HG03432 (cell line): ENCODE measurements at regions not wholly inside any gene's neighbourhood (a gene's known extent, or its start where the extent isn't known, plus 50 kb on each side); places are given as distances from the start of the nearest gene placed in this dataset.

ENCODE experiments used
- ATAC-seq: cut with Tn5 transposase; IDR thresholded peaks from one replicate; pipeline ENCODE4 v1.9.1; 2021; ENCODE audit warnings: mild to moderate bottlenecking, moderate library complexity; ENCODE audit not compliant: unreplicated experiment

DNA sequence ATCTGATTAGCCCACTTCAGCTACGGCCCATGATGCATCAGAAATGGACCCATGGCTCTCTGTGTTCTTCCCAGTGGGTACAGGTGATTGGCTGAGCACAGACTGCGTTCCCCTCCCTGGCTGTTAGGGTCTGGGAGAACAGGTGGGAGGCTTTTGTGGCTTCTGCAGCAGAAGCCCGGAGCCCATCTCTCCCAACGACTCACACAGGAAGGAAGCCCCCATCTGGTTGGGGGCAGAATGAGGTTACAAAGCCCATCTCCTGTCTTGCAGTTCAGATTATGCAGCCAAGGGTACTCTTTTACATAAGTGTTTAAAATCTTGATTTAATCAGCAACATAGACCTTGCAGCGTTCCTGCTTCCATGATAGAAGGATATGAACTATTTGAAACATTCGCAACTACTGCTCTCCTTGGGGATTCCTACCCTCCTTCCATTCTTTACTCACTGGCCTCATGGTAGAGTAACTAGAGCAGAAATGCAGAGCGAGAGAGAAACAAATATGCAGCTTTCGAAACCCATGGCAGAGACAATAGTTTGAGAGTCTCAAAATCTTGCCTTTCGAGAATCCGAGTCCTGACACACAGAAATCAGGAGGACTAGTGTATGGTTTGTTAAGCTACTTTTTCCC lies 291.3 kb downstream of the TLE3 start:
- ATAC-seq = no peak

DNA sequence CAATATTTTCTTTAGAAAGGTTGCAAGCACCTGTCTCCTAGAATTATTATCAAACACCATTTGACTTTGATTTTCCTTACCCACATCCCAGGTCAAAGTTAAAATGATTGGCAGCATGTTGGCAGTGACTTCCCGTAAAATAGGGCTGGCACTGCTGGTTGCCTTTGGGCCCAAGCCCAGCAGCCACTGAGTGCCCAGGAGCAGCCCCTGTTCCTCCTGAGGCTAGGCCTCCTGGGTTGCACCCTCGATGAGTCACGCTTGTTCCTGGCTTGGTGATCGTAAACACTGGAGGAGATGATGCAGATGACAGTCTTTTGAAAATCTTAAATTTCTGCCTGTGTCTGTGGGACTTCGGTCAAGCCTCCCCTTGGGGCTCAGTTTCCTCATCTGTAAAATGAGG lies 290.0 kb downstream of the TLE3 start:
- no peak for ATAC-seq

DNA sequence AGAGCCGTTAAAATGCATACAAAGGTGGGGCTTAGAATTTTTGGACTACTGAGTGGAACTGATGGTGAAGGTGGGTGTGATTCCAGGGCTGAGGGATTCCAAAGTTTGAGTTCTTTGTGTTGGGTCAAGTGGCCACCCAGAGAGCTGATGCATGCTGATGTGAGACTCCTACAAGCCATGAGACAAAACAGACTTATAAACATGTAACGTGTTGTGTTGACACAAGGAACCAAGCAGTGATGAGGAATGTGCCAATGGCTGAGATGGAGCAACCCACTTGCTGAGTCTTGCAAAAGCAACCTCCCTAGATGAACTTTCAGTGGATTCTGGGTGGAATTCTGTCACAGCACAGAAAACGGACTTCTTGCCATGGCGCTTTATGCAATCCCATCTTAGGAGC lies 289.0 kb downstream of the TLE3 start:
- no peak for ATAC-seq

DNA sequence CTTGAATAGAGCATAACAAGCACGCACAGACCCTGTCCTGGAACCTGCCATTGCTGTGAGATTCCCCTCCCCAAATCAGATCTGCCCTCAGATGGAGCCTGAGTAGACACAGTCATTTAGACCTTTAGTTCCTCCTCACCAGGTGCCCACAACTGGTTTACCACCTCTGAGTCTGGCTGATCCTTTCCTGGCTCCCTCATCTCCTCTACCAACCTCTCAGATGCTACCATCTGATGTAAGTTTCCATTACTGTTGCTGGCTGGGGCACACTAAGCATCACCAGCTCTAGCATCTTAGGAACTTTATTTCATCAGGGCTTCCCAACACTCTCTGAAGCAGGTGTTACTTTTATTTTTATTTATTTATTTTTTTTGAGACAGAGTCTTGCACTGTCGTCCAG lies 288.3 kb downstream of the TLE3 start:
- no peak for ATAC-seq

DNA sequence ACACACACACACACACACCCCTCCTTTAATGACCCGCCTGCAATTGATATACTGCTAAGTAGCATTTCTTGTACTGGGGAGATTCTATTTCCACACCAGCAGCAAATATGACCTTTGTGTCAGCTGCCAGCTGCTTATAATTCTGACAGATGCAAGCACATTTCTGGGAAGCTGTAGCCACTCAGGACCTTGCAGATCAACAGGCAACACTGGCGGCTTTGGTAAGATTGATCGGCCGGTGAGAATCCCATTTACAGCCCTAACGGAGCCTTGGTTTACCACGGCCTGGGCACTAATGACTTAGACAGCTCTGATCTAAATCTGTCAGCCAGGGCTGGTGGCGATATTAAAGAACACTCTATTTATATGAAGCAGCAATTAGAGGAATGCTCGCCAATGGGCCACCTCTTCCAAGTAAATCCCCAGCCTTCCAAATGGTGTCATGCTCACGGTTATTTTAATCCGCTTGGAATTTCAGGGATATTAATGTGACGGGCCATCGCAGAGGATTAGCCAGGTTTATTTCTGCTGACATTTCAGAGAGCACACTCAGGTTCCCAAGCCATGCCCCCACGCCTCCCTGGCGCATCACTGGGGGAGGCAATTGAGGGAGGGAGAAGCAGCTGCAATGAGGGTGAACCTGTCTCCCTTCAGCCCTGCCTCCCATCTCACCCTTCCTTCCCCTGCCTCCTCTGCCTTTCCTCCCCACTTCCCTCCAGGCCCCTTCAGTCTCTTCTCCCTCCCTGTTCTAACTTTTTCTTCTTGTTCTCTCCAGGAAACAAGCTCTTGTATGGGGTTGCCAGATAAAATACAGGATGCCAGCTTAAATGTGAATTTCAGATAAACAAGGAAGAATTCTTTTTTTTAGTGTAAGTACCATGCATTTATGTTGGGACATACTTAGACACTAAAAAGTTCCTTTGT lies 287.0 kb downstream of the TLE3 start:
- ATAC-seq = no peak

DNA sequence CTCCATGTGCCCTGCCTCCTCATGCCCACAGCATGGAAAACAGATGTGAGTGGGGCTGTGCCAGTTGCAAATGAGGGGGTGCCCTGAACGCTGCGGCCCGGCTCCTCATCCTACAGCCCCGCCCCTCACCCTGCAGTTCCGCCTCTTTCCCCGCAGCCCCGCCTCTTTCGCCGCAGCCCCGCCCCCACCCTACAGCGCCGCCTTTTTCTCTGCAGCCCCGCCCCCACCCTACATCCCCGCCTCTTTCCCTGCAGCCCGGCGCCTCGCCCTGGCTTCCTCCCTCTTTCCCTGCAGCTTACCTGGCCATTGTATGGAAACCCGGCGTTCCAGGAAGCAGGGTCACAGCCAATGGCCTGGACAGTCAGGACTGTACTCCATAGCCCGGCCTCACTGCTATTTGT lies 284.9 kb downstream of the TLE3 start:
- no peak for ATAC-seq

DNA sequence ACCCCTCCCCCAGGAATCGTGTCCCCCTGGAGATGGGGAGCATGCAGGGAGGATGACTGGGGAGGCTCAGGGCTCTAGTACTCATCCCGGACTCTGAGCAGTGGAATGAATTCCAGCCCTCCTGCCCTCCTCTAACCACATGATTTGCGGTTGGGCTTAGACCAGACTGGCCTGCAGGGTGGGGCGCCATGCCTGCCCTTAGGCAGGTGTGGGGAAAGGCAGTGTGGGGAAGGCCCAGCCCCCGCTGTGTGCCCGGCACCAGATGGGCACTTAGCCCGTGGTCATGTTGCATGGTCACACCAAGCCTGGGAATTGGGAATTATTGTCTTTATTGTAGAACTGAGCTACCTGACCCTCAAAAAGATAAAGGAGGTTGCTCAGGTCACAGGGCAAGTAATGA lies 283.8 kb downstream of the TLE3 start:
- no peak for ATAC-seq

DNA sequence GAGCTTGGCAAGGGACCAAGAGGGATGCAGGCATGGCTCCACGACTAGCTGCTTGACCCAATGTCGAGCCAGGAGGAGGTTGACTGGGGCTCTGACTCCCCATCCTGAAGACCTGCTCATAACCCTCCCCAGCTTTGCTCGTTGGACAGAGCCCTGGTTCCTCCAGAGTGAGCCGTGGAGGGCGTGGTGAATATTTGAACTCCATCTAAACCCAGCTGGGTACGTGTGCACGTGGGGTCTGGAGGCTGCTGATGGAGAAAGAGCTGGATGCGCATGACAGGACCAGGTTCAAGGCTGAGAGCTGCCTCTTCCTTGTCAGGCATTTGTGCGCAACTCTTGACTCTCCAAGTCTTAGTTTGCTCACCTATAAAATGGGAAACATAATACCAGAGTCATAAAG lies 282.8 kb downstream of the TLE3 start:
- no peak for ATAC-seq

DNA sequence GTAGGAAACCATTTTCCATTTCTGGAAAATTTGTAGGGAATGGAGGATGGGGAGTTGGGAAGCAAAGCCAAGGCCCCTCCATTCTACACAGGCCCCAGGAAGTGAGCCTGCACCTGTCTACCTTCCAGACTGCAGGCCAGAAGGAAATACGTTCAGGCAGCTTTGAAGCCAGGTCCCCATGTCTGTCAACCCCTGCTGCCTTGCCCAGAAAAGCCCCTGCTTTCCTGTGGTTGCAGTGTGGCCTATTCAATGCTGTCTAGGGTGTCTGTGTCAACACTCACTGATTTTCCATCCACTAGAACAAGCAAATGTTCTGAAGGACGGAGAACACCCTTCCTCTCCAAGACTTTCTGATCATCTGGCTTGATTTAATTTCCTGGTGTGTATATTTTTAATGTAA lies 281.9 kb downstream of the TLE3 start:
- no peak for ATAC-seq

DNA sequence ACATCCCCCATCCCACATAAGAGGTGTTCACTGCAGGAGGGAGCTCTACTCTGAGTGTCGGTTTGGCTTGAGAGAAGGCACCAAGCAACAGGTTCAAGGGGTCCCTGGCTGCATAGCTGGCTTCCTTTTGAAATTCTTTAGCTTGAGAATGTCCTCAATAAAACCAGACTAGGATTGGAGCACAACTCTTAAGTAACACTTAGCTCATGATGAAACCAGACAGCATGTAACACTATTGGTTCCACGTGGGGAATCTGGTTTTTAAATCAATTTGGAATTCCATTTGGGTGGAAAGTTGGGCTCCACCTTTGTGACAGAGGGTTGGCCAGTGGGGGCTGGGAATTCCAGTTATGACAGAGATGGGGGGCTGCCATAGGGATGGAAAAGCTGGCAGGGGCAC lies 281.2 kb downstream of the TLE3 start:
- ATAC-seq = no peak

DNA sequence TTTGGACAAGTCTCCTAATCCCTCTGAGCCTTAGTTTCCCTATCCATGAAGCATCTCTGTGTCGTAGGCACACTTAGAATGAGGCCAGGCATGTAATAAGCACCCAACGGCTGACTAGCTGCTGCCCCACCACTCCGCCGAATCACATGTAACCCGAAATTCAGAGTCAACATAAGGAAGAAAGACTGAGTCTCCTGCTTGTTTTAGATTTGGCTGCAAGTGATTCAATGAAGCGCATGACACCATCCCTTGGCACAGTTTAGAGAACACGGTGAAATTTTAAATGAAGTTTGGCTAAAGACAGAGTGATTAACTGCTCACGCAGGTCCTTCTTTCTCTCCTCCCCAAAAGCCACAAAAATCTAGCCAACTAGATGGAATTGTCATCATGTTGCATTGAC lies 279.2 kb downstream of the TLE3 start:
- no peak for ATAC-seq

DNA sequence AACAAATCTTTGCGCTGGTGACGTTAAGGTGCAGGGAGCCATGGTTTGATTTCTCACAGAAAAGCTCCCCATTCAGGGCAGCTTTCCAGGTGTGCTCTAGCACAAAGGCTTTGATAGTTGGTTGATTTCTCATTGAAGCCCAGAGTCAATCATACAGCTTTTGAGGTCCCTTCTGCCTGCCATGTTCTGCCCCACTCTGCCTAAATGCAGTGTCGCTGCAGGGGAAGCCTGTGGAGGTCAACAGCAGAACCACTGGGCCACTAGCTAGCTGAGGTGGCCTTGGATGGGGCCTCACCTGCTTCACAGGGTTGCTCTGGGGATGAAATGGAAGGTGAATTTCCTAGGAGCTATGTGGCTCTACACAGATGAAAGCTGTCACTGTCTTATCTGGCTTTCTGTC lies 278.3 kb downstream of the TLE3 start:
- ATAC-seq = no peak

DNA sequence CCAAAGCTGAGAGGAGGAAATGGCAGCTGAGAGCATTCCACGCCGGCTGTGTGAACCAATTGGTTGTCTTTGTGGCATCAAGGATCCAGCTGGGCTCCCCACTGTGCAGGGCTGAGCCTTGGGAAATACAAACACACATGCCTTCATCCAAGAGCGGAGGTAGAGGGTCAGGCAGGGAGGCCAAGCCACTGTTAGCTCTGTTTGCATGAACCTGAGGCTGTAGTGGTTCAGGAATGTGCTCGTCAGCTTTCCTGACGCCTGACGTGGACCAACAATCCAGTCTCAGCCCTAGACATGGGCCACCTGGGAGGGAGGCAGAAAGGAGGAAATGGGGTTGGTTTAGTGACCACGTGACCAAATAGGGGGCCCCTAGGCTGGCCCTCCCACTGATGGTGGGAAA lies 276.9 kb downstream of the TLE3 start:
- no peak for ATAC-seq

DNA sequence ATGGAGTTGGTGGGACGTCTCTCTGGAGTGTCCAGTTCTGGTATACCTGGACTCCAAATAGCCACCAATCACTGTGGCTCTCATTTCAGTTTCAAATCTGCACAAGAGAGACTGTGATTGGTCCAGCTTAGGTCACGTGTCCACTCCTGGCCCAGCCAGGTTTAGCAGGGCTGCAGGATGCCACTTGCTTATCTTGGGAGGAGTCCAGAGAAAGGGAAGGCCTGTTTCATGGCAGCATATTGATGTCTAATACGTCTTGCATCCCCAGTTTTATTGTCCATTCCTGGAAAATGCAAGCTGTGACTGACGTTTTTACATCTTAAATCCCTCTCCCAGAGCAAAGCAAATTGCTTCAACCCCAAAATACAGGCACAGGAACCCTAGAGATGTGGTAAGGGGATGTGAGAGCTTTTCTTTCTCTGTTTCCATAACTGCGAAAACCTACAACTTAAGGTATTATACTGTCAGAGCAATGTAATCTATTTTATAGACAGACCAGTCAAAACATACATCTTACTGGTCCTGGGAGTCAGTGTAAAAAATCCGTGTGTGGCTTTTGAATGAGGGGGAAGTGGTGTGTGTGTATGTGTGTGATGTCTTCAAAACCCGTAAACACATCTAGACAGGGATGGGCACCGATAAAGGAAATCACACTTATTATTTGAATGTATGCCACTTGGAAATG lies 274.4 kb downstream of the TLE3 start:
- ATAC-seq = no peak

DNA sequence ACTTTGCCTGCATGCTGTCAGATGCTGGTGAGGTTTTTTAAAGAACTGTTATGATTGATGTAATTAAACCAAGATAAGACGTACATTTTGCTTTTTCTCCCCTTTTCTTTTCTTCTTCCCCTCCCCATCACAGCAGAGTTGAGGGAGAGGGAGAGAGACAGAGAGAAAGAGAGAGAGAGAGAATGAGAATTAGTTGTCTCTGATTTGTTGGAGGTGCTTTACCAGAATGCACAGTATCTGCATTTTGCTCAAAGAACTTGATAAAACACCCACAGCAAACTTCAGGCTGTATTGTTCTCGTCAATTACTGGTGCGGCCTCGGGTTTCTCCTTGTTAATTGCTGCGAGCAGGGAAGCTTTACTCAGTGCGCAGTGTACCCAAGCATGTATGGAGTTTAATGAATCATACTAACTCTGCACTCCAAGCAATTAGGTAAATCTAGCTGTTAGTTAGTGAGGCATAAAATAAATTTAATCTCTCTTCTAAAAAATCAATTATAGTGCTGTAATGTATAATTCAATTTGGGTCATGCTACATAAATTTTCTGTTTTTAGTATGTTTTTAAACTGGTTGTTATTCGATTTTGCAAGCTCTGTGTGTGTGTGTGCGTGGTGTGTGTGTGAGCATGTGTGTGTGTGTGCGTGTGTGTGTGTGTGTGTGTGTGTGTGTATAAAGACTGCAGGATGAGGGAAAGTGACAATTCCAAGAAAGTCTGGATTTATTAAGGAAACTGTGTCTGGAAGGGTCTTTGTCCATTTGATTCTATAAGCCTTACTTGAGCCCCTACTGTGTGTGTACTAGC lies 273.4 kb downstream of the TLE3 start:
- ATAC-seq = no peak

DNA sequence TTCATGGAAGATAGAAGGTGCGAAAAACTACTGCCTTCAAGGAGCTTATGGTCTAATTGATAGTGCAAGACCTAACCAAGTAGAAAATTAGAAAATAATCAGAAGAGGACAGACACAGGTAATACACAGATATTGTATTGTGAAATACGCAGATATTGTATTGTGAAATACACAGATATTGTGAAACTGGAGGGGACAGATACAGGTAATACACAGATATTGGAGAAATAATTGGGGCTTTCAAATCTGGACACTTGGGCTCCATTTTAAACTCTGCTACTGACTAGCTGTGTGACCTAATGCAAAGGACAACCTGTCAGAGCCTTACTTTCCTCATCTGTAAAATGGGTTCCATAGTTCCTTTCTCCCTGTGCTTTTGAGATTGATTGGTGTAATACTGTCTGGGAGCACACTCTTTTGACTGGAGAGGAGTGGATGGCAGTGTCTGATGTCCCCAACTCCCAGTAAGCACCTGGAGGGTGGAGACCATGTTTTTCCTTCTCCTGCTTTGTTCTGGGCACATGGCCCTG lies 272.8 kb downstream of the TLE3 start:
- no peak for ATAC-seq

DNA sequence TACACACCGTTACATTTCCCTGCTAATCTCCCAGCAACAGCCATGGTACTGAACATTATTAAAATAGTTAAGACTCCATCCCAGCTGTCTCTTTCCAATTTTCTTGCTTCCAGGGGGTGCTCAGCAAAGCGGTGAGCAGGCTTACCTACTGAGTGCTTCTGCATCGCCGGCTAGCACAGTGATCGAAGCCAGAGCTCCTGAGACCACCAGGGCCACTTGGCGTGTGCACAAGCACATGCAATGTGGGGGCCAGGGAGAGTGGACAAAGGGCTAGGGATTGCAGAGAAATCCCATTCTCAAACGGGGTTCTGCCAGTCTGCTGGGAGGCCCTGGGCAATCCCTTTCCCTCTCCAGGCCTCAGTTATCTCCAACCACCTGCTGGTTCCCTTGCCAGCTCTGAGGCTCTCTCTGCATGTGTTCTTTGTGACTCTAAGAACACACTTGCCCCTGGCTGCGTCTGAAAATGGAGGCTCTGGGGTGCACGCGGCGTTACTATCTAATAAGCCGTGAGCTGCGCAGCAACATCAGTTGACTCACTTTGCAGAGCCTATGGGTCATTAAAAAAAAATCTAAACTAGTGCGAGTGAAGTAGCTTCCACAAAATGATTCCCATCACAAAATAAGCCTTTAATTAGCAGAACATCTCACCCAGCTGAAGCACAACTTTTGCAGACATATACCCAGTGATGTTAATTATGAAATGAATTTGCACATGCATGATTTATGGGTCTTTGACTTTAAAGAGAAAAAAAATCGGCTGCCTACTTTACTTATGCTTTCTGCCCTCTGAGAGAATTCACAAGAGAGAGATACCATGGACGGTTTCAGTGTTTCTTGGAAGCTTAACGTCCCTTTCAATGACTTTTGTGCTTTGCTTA lies 271.5 kb downstream of the TLE3 start:
- no peak for ATAC-seq

DNA sequence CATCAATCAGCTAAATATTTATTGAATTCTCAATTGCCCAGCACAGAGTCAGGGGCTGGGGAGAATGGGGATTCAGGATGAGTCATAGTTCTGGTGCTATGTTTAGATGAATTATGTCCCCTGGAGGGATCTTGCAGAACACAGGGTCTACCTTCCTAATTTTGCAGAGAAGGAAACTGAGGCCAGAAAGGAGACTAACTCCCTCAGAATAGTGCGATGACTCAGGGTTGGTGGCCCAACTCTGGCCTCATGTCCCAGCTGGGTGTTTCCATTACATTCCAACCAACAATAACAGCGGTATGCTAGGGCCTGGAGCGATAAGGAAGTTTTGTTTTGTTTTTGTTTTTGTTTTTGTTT lies 270.9 kb downstream of the TLE3 start:
- no peak for ATAC-seq

DNA sequence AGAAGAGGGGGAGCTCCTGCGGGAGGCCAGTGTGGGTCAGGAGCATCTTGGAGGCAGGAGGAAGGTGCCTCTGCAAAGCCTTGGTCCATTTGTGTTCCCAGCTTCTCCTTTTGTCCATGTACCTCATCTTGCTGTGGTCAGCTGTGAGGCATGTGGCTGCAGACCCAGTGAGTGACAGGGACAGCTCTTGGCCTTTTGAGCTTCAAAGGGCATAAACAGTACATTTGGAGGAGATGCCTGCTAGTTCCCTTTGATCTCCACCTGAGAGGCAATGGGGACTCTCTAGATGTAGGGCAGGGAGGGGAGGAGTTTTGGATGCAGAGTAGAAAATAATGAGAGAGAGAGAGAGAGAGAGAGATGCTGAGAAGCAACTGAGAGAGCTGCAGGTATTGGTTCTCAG lies 270.0 kb downstream of the TLE3 start:
- no peak for ATAC-seq

DNA sequence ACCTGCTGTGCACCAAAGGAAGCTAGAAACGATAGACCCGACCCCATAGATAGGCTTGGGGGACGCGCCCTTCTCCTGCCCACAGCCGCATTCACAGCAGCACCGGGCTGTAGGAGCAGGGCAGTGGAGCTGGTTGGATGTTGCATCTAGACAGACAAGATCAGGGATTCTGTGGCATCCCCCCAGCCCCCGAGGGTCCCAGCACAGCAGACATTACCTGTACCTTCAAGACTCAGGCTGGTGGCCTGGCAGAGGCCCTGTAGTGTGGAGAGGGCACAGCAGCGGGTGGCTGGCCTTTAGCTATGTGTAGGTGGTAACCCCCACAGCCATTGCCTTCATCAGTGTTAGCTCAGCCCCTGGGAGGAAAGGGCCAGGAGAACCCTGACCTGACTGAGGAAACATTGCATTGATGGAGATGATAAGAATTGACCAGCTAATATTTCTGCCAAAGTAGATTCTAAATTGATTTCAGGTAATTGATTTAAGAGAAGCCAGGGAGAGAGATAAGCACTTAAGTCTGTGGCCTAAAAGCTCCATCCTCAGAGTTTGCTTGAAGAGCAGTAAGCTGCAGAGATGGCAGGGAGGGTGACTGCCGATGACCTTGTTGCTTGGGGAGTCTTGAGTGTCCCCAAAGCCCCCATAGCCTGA lies 269.4 kb downstream of the TLE3 start:
- no peak for ATAC-seq
